ENCODE measurements at regions not wholly inside any gene's neighbourhood (a gene's known extent, or its start where the extent isn't known, plus 50 kb on each side); places are given as distances from the start of the nearest gene placed in this dataset.
"Not testable (repeated sequence)": the region's sequence is repeated elsewhere in the genome, so short reads cannot be mapped to it uniquely, and the experiment has no call there.

GRCh38 chr7:113392841-113393540 is 274.6 kb upstream of the SMIM30 start:
- no peak for DNase-seq (ENCODE audit: low read depth in 2 of 2)

- no peak for DNase-seq (ENCODE audit: low read depth in 2 of 2)
Measured at GRCh38 chr7:113392421-113392820, 274.1 kb upstream of the SMIM30 start.

- DNase-seq (ENCODE audit: low read depth in 2 of 2), result no peak
Measured at GRCh38 chr7:113389112-113389646, 270.8 kb upstream of the SMIM30 start.

- DNase-seq (ENCODE audit: low read depth in 2 of 2), result no peak
Measured at GRCh38 chr7:113383638-113384037, 265.3 kb upstream of the SMIM30 start.

GRCh38 chr7:113379746-113380145 is 261.4 kb upstream of the SMIM30 start:
- no peak for DNase-seq (ENCODE audit: low read depth in 2 of 2)

- DNase-seq (ENCODE audit: low read depth in 2 of 2), result no peak
Measured at GRCh38 chr7:113374955-113375354, 256.6 kb upstream of the SMIM30 start.

- DNase-seq (ENCODE audit: low read depth in 2 of 2), result no peak
Measured at GRCh38 chr7:113373863-113374262, 255.5 kb upstream of the SMIM30 start.

- DNase-seq (ENCODE audit: low read depth in 2 of 2), result no peak
Measured at GRCh38 chr7:113371416-113372043, 253.2 kb upstream of the SMIM30 start.

- DNase-seq (ENCODE audit: low read depth in 2 of 2), result no peak
Measured at GRCh38 chr7:113370910-113371309, 252.6 kb upstream of the SMIM30 start.

- DNase-seq (ENCODE audit: low read depth in 2 of 2), result no peak
Measured at GRCh38 chr7:113368256-113368655, 249.9 kb upstream of the SMIM30 start.

- no peak for DNase-seq (ENCODE audit: low read depth in 2 of 2)
Measured at GRCh38 chr7:113367041-113367586, 248.8 kb upstream of the SMIM30 start.

GRCh38 chr7:113366122-113366521 is 247.8 kb upstream of the SMIM30 start:
- DNase-seq (ENCODE audit: low read depth in 2 of 2), result no peak

- no peak for DNase-seq (ENCODE audit: low read depth in 2 of 2)
Measured at GRCh38 chr7:113349339-113349738, 231.0 kb upstream of the SMIM30 start.

- DNase-seq (ENCODE audit: low read depth in 2 of 2), result no peak
Measured at GRCh38 chr7:113339661-113340060, 221.3 kb upstream of the SMIM30 start.

- DNase-seq (ENCODE audit: low read depth in 2 of 2), result no peak
Measured at GRCh38 chr7:113338071-113338696, 219.8 kb upstream of the SMIM30 start.

GRCh38 chr7:113336838-113337237 is 218.5 kb upstream of the SMIM30 start:
- not testable (repeated sequence) for DNase-seq (ENCODE audit: low read depth in 2 of 2)

GRCh38 chr7:113331155-113331898 is 213.0 kb upstream of the SMIM30 start:
- DNase-seq (ENCODE audit: low read depth in 2 of 2), result no peak

- DNase-seq (ENCODE audit: low read depth in 2 of 2), result no peak
Measured at GRCh38 chr7:113321201-113321600, 202.8 kb upstream of the SMIM30 start.

GRCh38 chr7:113320419-113320818 is 202.1 kb upstream of the SMIM30 start:
- no peak for DNase-seq (ENCODE audit: low read depth in 2 of 2)

GRCh38 chr7:113314594-113314993 is 196.2 kb upstream of the SMIM30 start:
- DNase-seq (ENCODE audit: low read depth in 2 of 2), result no peak

GRCh38 chr7:113308399-113308798 is 190.0 kb upstream of the SMIM30 start:
- DNase-seq (ENCODE audit: low read depth in 2 of 2), result no peak

GRCh38 chr7:113307147-113307546 is 188.8 kb upstream of the SMIM30 start:
- DNase-seq (ENCODE audit: low read depth in 2 of 2), result no peak
